HCT116 (cell line): ENCODE measurements at regions not wholly inside any gene's neighbourhood (a gene's known extent, or its start where the extent isn't known, plus 50 kb on each side); places are given as distances from the start of the nearest gene placed in this dataset.

Source experiments
- ATAC-seq: fragments of 200-7000 bp; cut with Tn5 transposase; 2 replicates; pipeline ENCODE4 v1.9.1; 2020; ENCODE audit warnings: mild to moderate bottlenecking, moderate library complexity
- BruUV-seq: library from RNA; stranded (reverse); fragments of 400-500 nt; replicated peaks from 2 replicates; lab custom pipeline; 2021; lab: Mats Ljungman, UMichigan
- CTCF ChIA-PET: fragments of 300-600 bp; sonication (Branson Sonifier 250); formaldehyde crosslinking; loops from one replicate; lab custom pipeline; 2021; ENCODE audit warnings: antibody characterized with exemption; lab: Charles Lee
- POLR2A ChIA-PET: fragments of 300-600, 350-600 bp; sonication (Branson Sonifier 250); formaldehyde crosslinking; loops from one replicate; lab custom pipeline; 2021; ENCODE audit warnings: antibody characterized with exemption; lab: Charles Lee
- RAD21 ChIA-PET, 2 experiments: fragments of 300-600 bp; sonication (Branson Sonifier 250); formaldehyde crosslinking; loops; one replicate each; lab custom pipeline; 2023; ENCODE audit warnings: low total read pairs in 2 of 2; ENCODE audit not compliant: uncharacterized antibody in 2 of 2, unreplicated experiment in 2 of 2, low non-redundant PET in 1 of 2; lab: Charles Lee
- DNase-seq: peaks from one replicate; pipeline ENCODE4 v3.0.0-alpha.2; 2010; ENCODE audit warnings: low read depth, low spot score
- H2AFZ ChIP-seq: fragments of 200-600 bp; shearing (Covaris generic), sonication (generic); 2 replicates; pipeline ENCODE4 v1.6.1; 2017; ENCODE audit warnings: low read depth, mixed run types, mixed read lengths, antibody characterized with exemption, low read length; ENCODE audit not compliant: poor library complexity, severe bottlenecking
- H3K27ac ChIP-seq: 2 replicates; pipeline ENCODE4 v1.5.1; 2012; ENCODE audit warnings: low read depth, low read length
- H3K27me3 ChIP-seq: fragments of 200-600 bp; sonication (generic); 2 replicates; pipeline ENCODE4 v1.6.1; 2016; ENCODE audit warnings: mixed run types, low read length, mixed read lengths; ENCODE audit not compliant: insufficient read depth
- H3K36me3 ChIP-seq, 2 experiments: fragments of 200-500 bp in 1 of 2; fragments of 200-600 bp in 1 of 2; sonication (Bioruptor generic) in 1 of 2; sonication (generic) in 1 of 2; 2 replicates each; pipeline versions ENCODE4 v1.5.1 to v1.6.1; 2014 to 2016; ENCODE audit warnings: low read length in 2 of 2, inconsistent platforms in 1 of 2, mixed read lengths in 1 of 2, mixed run types in 1 of 2; ENCODE audit not compliant: insufficient read depth in 2 of 2, control insufficient read depth in 1 of 2
- H3K4me1 ChIP-seq, 2 experiments: fragments of 200-600 bp in 1 of 2; sonication (generic) in 1 of 2; 2 replicates each; pipeline versions ENCODE4 v1.5.1 to v1.6.1; 2012 to 2017; ENCODE audit warnings: low read length in 2 of 2, inconsistent platforms in 1 of 2, mild to moderate bottlenecking in 1 of 2, mixed read lengths in 1 of 2, mixed run types in 1 of 2, moderate library complexity in 1 of 2; ENCODE audit not compliant: insufficient read depth in 2 of 2, control insufficient read depth in 1 of 2
- H3K4me2 ChIP-seq: fragments of 200-600 bp; sonication (generic); 2 replicates; pipeline ENCODE4 v1.6.1; 2017; ENCODE audit warnings: mixed run types, low read length, mixed read lengths
- H3K4me3 ChIP-seq, 2 experiments: fragments of 200-600 bp in 1 of 2; sonication (generic) in 1 of 2; replicated peaks in 1 of 2; 2 replicates each; pipeline ENCODE4 v1.5.1; 2011 to 2016; ENCODE audit warnings: low read length in 2 of 2, control low read depth in 1 of 2, low read depth in 1 of 2, mild to moderate bottlenecking in 1 of 2, mixed read lengths in 1 of 2, mixed run types in 1 of 2
- H3K79me2 ChIP-seq: fragments of 200-600 bp; sonication (generic); 2 replicates; pipeline ENCODE4 v1.6.1; 2017; ENCODE audit warnings: mild to moderate bottlenecking, mixed run types, low read length, moderate library complexity, mixed read lengths; ENCODE audit not compliant: insufficient read depth
- H3K9ac ChIP-seq: fragments of 200-600 bp; sonication (generic); 2 replicates; pipeline ENCODE4 v1.6.1; 2016; ENCODE audit warnings: low read length, mixed read lengths
- H3K9me2 ChIP-seq: fragments of 200-600 bp; sonication (generic), shearing (Covaris generic); 2 replicates; pipeline ENCODE4 v1.6.1; 2017; ENCODE audit warnings: mixed run types, mild to moderate bottlenecking, moderate library complexity; ENCODE audit not compliant: insufficient read depth
- H3K9me3 ChIP-seq, 2 experiments: fragments of 200-500 bp in 1 of 2; fragments of 200-600 bp in 1 of 2; sonication (Bioruptor generic) in 1 of 2; sonication (generic) in 1 of 2; 2 replicates each; pipeline ENCODE4 v1.6.1; 2014 to 2017; ENCODE audit warnings: low read length in 2 of 2, mixed read lengths in 2 of 2, inconsistent platforms in 1 of 2, low read depth in 1 of 2, mild to moderate bottlenecking in 1 of 2, mixed run types in 1 of 2, moderate library complexity in 1 of 2; ENCODE audit not compliant: control insufficient read depth in 1 of 2, insufficient read depth in 1 of 2
- H4K20me1 ChIP-seq: fragments of 200-600 bp; sonication (generic), shearing (Covaris generic); 2 replicates; pipeline ENCODE4 v1.6.1; 2017; ENCODE audit warnings: mixed run types, mild to moderate bottlenecking, moderate library complexity; ENCODE audit not compliant: insufficient read depth
- CBX3 ChIP-seq: IDR thresholded peaks from 2 replicates; pipeline ENCODE4 v1.6.1; 2012; ENCODE audit warnings: low read depth
- CEBPB ChIP-seq: IDR thresholded peaks from 2 replicates; pipeline ENCODE4 v1.6.1; 2012; ENCODE audit warnings: low read depth
- EGR1 ChIP-seq: IDR thresholded peaks from 2 replicates; pipeline ENCODE4 v1.6.1; 2012; ENCODE audit warnings: low read depth
- EZH2 ChIP-seq: fragments of 200-600 bp; sonication (generic); IDR thresholded peaks from 2 replicates; pipeline ENCODE4 v1.6.1; 2017; ENCODE audit warnings: antibody characterized with exemption, mixed run types
- EZH2phosphoT487 ChIP-seq: fragments of 200-600 bp; IDR thresholded peaks from 2 replicates; pipeline ENCODE4 v1.6.1; 2018; ENCODE audit warnings: antibody characterized with exemption, borderline replicate concordance
- FOSL1 ChIP-seq: IDR thresholded peaks from 2 replicates; pipeline ENCODE4 v1.6.1; 2012; ENCODE audit warnings: low read depth
- POLR2A ChIP-seq: IDR thresholded peaks from 2 replicates; pipeline ENCODE4 v1.7.0; 2011; ENCODE audit warnings: borderline replicate concordance; ENCODE audit not compliant: insufficient read depth, insufficient read length; ENCODE audit errors: extremely low read depth
- POLR2AphosphoS5 ChIP-seq: IDR thresholded peaks from 2 replicates; pipeline ENCODE4 v1.6.1; 2011; ENCODE audit warnings: mild to moderate bottlenecking, low read depth, low read length, moderate library complexity
- RAD21 ChIP-seq: IDR thresholded peaks from 2 replicates; pipeline ENCODE4 v1.6.1; 2012; ENCODE audit warnings: low read depth, mild to moderate bottlenecking
- SP1 ChIP-seq: IDR thresholded peaks from 2 replicates; pipeline ENCODE4 v1.6.1; 2012; ENCODE audit warnings: low read depth
- YY1 ChIP-seq: IDR thresholded peaks from 2 replicates; pipeline ENCODE4 v1.6.1; 2011; ENCODE audit warnings: low read length, low read depth, moderate library complexity, mild to moderate bottlenecking; ENCODE audit not compliant: insufficient replicate concordance; ENCODE audit errors: extremely low read depth
- intact Hi-C: fragments of 100-400 bp; cut with micrococcal nuclease; formaldehyde crosslinking; loops from 2 replicates; pipeline ENCODE4 v1.10.0; 2022
- TF ChIP-seq, protein P1 (sequence below): IDR thresholded peaks from 2 replicates; pipeline ENCODE4 v1.6.1; 2012
- TF ChIP-seq, protein P2 (sequence below): IDR thresholded peaks from 2 replicates; pipeline ENCODE4 v1.6.1; 2012; ENCODE audit warnings: low read depth
- TF ChIP-seq, protein P3 (sequence below): IDR thresholded peaks from 2 replicates; pipeline ENCODE4 v1.6.1; 2011; ENCODE audit warnings: mild to moderate bottlenecking, low read length, moderate library complexity; ENCODE audit not compliant: insufficient replicate concordance; ENCODE audit errors: extremely low read depth
- TF ChIP-seq, protein P4 (sequence below), 3 experiments: fragments of 200-600 bp in 1 of 3; sonication (generic) in 1 of 3; IDR thresholded peaks in 2 of 3; conservative IDR thresholded peaks in 1 of 3; 2 replicates each; pipeline ENCODE4 v1.5.1; 2012 to 2017; ENCODE audit warnings: low read depth in 2 of 3, low read length in 2 of 3, antibody characterized with exemption in 1 of 3, borderline replicate concordance in 1 of 3, control low read depth in 1 of 3, mild to moderate bottlenecking in 1 of 3, mixed read lengths in 1 of 3, mixed run types in 1 of 3, moderate library complexity in 1 of 3; ENCODE audit not compliant: insufficient read depth in 1 of 3

DNA sequence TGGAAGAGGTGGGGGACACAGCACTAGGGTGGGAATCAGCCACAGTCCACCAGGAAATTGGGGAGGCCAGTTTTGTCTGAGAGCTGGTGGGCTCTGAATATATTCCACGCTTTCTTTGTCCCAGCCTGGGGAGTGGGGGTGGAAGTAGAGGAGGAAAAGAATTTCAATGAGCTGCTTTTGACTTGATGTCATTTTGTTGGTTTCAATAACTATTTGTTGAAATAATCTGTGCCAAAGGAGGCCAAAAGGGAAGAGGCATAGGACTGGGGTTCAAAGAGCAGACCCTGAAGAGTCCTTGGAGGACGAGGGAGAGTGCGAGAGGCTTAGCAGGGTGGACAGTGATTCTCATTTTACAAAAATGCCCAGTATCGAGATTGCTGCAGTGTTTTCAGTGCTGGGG is 262.3 kb downstream of the SHQ1 start:
- no peaks in the 10 kb centered on the region for H3K9me2 ChIP-seq

More for the DNA sequence above, 262.3 kb downstream of the SHQ1 start:
- peaks cover under 1 to 2% of the 10 kb centered on the region in 2 experiments; a peak in 2 of 4 replicates for H3K4me1 ChIP-seq
- no peaks in the 10 kb centered on the region for H3K79me2 ChIP-seq
- no peaks in the 10 kb centered on the region for H3K27me3 ChIP-seq
- H3K27ac ChIP-seq = no peak overlapping the region
- no peak overlapping the region for H2AFZ ChIP-seq
- H4K20me1 ChIP-seq = no peaks in the 10 kb centered on the region
- H3K9me3 ChIP-seq = no peaks in the 10 kb centered on the region
- RAD21 ChIA-PET = no interaction called here
- DNase-seq (no peak), ATAC-seq (no peak)
- CTCF ChIA-PET = no interaction called here
- intact Hi-C loops = no loop called here
- POLR2A ChIA-PET = no interaction called here
- H3K4me3 ChIP-seq = no peak overlapping the region
- no TSS peak for BruUV-seq
- H3K36me3 ChIP-seq = no peaks in the 10 kb centered on the region
- no peak overlapping the region for H3K9ac ChIP-seq
- H3K4me2 ChIP-seq = no peak overlapping the region
- TF ChIP-seq, protein P1, sequence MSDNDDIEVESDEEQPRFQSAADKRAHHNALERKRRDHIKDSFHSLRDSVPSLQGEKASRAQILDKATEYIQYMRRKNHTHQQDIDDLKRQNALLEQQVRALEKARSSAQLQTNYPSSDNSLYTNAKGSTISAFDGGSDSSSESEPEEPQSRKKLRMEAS = no peak
- TF ChIP-seq, protein P2, sequence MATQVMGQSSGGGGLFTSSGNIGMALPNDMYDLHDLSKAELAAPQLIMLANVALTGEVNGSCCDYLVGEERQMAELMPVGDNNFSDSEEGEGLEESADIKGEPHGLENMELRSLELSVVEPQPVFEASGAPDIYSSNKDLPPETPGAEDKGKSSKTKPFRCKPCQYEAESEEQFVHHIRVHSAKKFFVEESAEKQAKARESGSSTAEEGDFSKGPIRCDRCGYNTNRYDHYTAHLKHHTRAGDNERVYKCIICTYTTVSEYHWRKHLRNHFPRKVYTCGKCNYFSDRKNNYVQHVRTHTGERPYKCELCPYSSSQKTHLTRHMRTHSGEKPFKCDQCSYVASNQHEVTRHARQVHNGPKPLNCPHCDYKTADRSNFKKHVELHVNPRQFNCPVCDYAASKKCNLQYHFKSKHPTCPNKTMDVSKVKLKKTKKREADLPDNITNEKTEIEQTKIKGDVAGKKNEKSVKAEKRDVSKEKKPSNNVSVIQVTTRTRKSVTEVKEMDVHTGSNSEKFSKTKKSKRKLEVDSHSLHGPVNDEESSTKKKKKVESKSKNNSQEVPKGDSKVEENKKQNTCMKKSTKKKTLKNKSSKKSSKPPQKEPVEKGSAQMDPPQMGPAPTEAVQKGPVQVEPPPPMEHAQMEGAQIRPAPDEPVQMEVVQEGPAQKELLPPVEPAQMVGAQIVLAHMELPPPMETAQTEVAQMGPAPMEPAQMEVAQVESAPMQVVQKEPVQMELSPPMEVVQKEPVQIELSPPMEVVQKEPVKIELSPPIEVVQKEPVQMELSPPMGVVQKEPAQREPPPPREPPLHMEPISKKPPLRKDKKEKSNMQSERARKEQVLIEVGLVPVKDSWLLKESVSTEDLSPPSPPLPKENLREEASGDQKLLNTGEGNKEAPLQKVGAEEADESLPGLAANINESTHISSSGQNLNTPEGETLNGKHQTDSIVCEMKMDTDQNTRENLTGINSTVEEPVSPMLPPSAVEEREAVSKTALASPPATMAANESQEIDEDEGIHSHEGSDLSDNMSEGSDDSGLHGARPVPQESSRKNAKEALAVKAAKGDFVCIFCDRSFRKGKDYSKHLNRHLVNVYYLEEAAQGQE = no peak
- TF ChIP-seq SP1 (no peak), POLR2A (no peak), RAD21 (no peak), CBX3 (no peak), POLR2AphosphoS5 (no peak), FOSL1 (no peak), EGR1 (no peak), EZH2 (no peak), EZH2phosphoT487 (no peak), YY1 (no peak), CEBPB (no peak)
- TF ChIP-seq, protein P3, sequence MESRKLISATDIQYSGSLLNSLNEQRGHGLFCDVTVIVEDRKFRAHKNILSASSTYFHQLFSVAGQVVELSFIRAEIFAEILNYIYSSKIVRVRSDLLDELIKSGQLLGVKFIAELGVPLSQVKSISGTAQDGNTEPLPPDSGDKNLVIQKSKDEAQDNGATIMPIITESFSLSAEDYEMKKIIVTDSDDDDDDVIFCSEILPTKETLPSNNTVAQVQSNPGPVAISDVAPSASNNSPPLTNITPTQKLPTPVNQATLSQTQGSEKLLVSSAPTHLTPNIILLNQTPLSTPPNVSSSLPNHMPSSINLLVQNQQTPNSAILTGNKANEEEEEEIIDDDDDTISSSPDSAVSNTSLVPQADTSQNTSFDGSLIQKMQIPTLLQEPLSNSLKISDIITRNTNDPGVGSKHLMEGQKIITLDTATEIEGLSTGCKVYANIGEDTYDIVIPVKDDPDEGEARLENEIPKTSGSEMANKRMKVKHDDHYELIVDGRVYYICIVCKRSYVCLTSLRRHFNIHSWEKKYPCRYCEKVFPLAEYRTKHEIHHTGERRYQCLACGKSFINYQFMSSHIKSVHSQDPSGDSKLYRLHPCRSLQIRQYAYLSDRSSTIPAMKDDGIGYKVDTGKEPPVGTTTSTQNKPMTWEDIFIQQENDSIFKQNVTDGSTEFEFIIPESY = no peak
- TF ChIP-seq, protein P4, sequence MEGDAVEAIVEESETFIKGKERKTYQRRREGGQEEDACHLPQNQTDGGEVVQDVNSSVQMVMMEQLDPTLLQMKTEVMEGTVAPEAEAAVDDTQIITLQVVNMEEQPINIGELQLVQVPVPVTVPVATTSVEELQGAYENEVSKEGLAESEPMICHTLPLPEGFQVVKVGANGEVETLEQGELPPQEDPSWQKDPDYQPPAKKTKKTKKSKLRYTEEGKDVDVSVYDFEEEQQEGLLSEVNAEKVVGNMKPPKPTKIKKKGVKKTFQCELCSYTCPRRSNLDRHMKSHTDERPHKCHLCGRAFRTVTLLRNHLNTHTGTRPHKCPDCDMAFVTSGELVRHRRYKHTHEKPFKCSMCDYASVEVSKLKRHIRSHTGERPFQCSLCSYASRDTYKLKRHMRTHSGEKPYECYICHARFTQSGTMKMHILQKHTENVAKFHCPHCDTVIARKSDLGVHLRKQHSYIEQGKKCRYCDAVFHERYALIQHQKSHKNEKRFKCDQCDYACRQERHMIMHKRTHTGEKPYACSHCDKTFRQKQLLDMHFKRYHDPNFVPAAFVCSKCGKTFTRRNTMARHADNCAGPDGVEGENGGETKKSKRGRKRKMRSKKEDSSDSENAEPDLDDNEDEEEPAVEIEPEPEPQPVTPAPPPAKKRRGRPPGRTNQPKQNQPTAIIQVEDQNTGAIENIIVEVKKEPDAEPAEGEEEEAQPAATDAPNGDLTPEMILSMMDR (IDR thresholded peaks at IDR 0.05 in 2 of 3, conservative IDR thresholded peaks at IDR 0.05 in 1 of 3; ENCODE audit: borderline replicate concordance in 1 of 3, insufficient read depth in 1 of 3, low read depth in 2 of 3, low read length in 2 of 3) = no peak
